H1 (cell line): ENCODE measurements at regions not wholly inside any gene's neighbourhood (a gene's known extent, or its start where the extent isn't known, plus 50 kb on each side); places are given as distances from the start of the nearest gene placed in this dataset.

Experiments
- CTCF ChIA-PET: fragments of 300-600 bp; sonication (Branson Sonifier 250); formaldehyde crosslinking; loops from one replicate; lab custom pipeline; 2021; ENCODE audit not compliant: partially characterized antibody; lab: Charles Lee
- POLR2A ChIA-PET: fragments of 300-600 bp; sonication (Branson Sonifier 250); formaldehyde crosslinking; loops from one replicate; lab custom pipeline; 2021; ENCODE audit warnings: inconsistent platforms; ENCODE audit not compliant: partially characterized antibody; lab: Charles Lee
- DNase-seq, 2 experiments: peaks; one replicate each; pipeline versions ENCODE4 v3.0.0 to v3.0.0-alpha.2; 2010 to 2022; ENCODE audit warnings: low spot score in 2 of 2, low read depth in 1 of 2, mixed read lengths in 1 of 2
- FAIRE-seq: peaks from 2 replicates; lab custom pipeline; 2011; peaks lifted over from hg19 to GRCh38; lab: Jason Lieb, UNC
- H2AFZ ChIP-seq: 2 replicates; pipeline ENCODE4 v1.8.1; 2012; ENCODE audit warnings: low read length, inconsistent platforms
- H2AK5ac ChIP-seq: 2 replicates; pipeline ENCODE4 v1.6.1; 2013; ENCODE audit warnings: low read depth, low read length
- H2BK120ac ChIP-seq: replicated peaks from 2 replicates; pipeline ENCODE3; 2013; ENCODE audit warnings: low read depth, low read length, inconsistent platforms
- H2BK12ac ChIP-seq: 2 replicates; pipeline ENCODE4 v1.6.1; 2013; ENCODE audit warnings: low read depth, low read length
- H2BK15ac ChIP-seq: 2 replicates; pipeline ENCODE4 v1.6.1; 2013; ENCODE audit warnings: low read length
- H2BK20ac ChIP-seq: 2 replicates; pipeline ENCODE4 v1.6.1; 2013; ENCODE audit warnings: low read length
- H2BK5ac ChIP-seq: 2 replicates; pipeline ENCODE4 v1.6.1; 2013; ENCODE audit warnings: low read depth, low read length
- H3K14ac ChIP-seq: 2 replicates; pipeline ENCODE4 v1.6.1; 2013; ENCODE audit warnings: inconsistent platforms; ENCODE audit not compliant: insufficient read length
- H3K18ac ChIP-seq: 2 replicates; pipeline ENCODE4 v1.6.1; 2013; ENCODE audit warnings: low read length; ENCODE audit errors: extremely low read depth
- H3K23ac ChIP-seq: 2 replicates; pipeline ENCODE4 v1.6.1; 2013; ENCODE audit warnings: inconsistent platforms; ENCODE audit not compliant: insufficient read length
- H3K23me2 ChIP-seq: 2 replicates; pipeline ENCODE4 v1.6.1; 2013; ENCODE audit warnings: low read depth, low read length
- H3K27ac ChIP-seq: 2 replicates; pipeline ENCODE4 v1.6.1; 2011; ENCODE audit warnings: low read depth, low read length, inconsistent platforms
- H3K27me3 ChIP-seq, 4 experiments: replicated peaks in 1 of 4; 1 replicate in 1 of 4; 2 replicates in 3 of 4; pipeline versions ENCODE4 v1.6.1 to v1.8.1; 2011 to 2013; ENCODE audit warnings: low read length in 3 of 4, mild to moderate bottlenecking in 3 of 4, inconsistent platforms in 2 of 4, mixed read lengths in 2 of 4, moderate library complexity in 1 of 4; ENCODE audit not compliant: control insufficient read depth in 3 of 4, insufficient read depth in 3 of 4; ENCODE audit errors: extremely low read depth in 1 of 4
- H3K36me3 ChIP-seq, 4 experiments: 2 replicates each; pipeline versions ENCODE4 v1.6.1 to v1.8.1; 2011 to 2013; ENCODE audit warnings: mild to moderate bottlenecking in 4 of 4, low read length in 3 of 4, moderate library complexity in 2 of 4, control low read depth in 1 of 4, inconsistent platforms in 1 of 4; ENCODE audit not compliant: insufficient read depth in 4 of 4, control insufficient read depth in 2 of 4
- H3K4ac ChIP-seq: replicated peaks from 2 replicates; pipeline ENCODE3; 2013; ENCODE audit warnings: low read length, low read depth, mixed read lengths, inconsistent platforms; ENCODE audit not compliant: insufficient read length
- H3K4me1 ChIP-seq, 4 experiments: replicated peaks in 1 of 4; 1 replicate in 1 of 4; 2 replicates in 3 of 4; pipeline versions ENCODE4 v1.6.1 to v1.8.1; 2011 to 2013; ENCODE audit warnings: low read length in 3 of 4, inconsistent platforms in 2 of 4, mixed read lengths in 1 of 4; ENCODE audit not compliant: insufficient read depth in 4 of 4, control insufficient read depth in 3 of 4
- H3K4me2 ChIP-seq, 2 experiments: 2 replicates each; pipeline versions ENCODE4 v1.6.1 to v1.8.1; 2011 to 2013; ENCODE audit warnings: low read depth in 2 of 2, low read length in 2 of 2, control low read depth in 1 of 2, inconsistent platforms in 1 of 2, mild to moderate bottlenecking in 1 of 2; ENCODE audit not compliant: insufficient read depth in 1 of 2
- H3K4me3 ChIP-seq, 4 experiments: fragments of 200-600, 300-600 bp in 1 of 4; sonication (generic), shearing (Covaris generic), sonication (Bioruptor Twin) in 1 of 4; 2 replicates each; pipeline versions ENCODE4 v1.5.1 to v1.8.1; 2011 to 2016; ENCODE audit warnings: low read length in 4 of 4, low read depth in 3 of 4, control low read depth in 2 of 4, inconsistent platforms in 2 of 4, mild to moderate bottlenecking in 2 of 4, mixed read lengths in 1 of 4, moderate library complexity in 1 of 4; ENCODE audit not compliant: insufficient read depth in 2 of 4; ENCODE audit errors: extremely low read depth in 1 of 4
- H3K56ac ChIP-seq: replicated peaks from 2 replicates; pipeline ENCODE3; 2013; ENCODE audit warnings: low read depth, mild to moderate bottlenecking, mixed read lengths, low read length, inconsistent platforms; ENCODE audit not compliant: insufficient read length
- H3K79me1 ChIP-seq: 2 replicates; pipeline ENCODE4 v1.6.1; 2013; ENCODE audit warnings: low read depth, low read length, control low read depth
- H3K79me2 ChIP-seq, 2 experiments: 2 replicates each; pipeline versions ENCODE4 v1.6.1 to v1.8.1; 2012 to 2013; ENCODE audit warnings: low read length in 2 of 2, mild to moderate bottlenecking in 2 of 2, inconsistent platforms in 1 of 2; ENCODE audit not compliant: insufficient read depth in 2 of 2, control insufficient read depth in 1 of 2
- H3K9ac ChIP-seq, 4 experiments: replicated peaks in 1 of 4; 1 replicate in 1 of 4; 2 replicates in 3 of 4; pipeline versions ENCODE4 v1.6.1 to v1.8.1; 2011 to 2013; ENCODE audit warnings: low read depth in 3 of 4, low read length in 3 of 4, control low read depth in 2 of 4, mild to moderate bottlenecking in 2 of 4, moderate library complexity in 2 of 4, inconsistent platforms in 1 of 4; ENCODE audit errors: extremely low read depth in 1 of 4
- H3K9me3 ChIP-seq, 2 experiments: 2 replicates each; pipeline versions ENCODE4 v1.6.1 to v1.8.1; 2012 to 2013; ENCODE audit warnings: mild to moderate bottlenecking in 2 of 2, moderate library complexity in 2 of 2, control low read depth in 1 of 2, inconsistent platforms in 1 of 2, low read depth in 1 of 2, low read length in 1 of 2, mixed read lengths in 1 of 2; ENCODE audit not compliant: insufficient read depth in 2 of 2
- H4K20me1 ChIP-seq, 2 experiments: replicated peaks in 1 of 2; 2 replicates each; pipeline versions ENCODE3 to v1.8.1; 2011 to 2013; ENCODE audit warnings: inconsistent platforms in 2 of 2, low read length in 2 of 2, mild to moderate bottlenecking in 1 of 2; ENCODE audit not compliant: insufficient read depth in 2 of 2, control insufficient read depth in 1 of 2
- H4K5ac ChIP-seq: 2 replicates; pipeline ENCODE4 v1.6.1; 2013; ENCODE audit warnings: low read length, low read depth, mixed read lengths, inconsistent platforms; ENCODE audit not compliant: insufficient read length
- H4K8ac ChIP-seq: 2 replicates; pipeline ENCODE4 v1.8.0; 2013; ENCODE audit warnings: mild to moderate bottlenecking, moderate library complexity, low read length, inconsistent platforms; ENCODE audit not compliant: insufficient read depth; ENCODE audit errors: extremely low read depth
- H4K91ac ChIP-seq: replicated peaks from 2 replicates; pipeline ENCODE3; 2013; ENCODE audit warnings: low read length, mixed read lengths, inconsistent platforms; ENCODE audit not compliant: insufficient read length
- CBX8 ChIP-seq: fragments of 300-800, 300-1000 bp; sonication (generic); IDR thresholded peaks from 2 replicates; pipeline ENCODE4 v1.7.1; 2016; ENCODE audit warnings: low read depth, low read length, borderline replicate concordance
- CREB1 ChIP-seq: IDR thresholded peaks from 2 replicates; pipeline ENCODE4 v1.6.1; 2012; ENCODE audit warnings: inconsistent platforms
- EGR1 ChIP-seq: IDR thresholded peaks from 2 replicates; pipeline ENCODE4 v1.6.1; 2011; ENCODE audit warnings: low read depth, low read length, borderline replicate concordance
- NANOG ChIP-seq: IDR thresholded peaks from 2 replicates; pipeline ENCODE4 v1.6.1; 2011; ENCODE audit warnings: low read length, low read depth, mild to moderate bottlenecking, inconsistent platforms; ENCODE audit not compliant: insufficient read depth, poor library complexity, severe bottlenecking
- POLR2A ChIP-seq, 2 experiments: IDR thresholded peaks; 1 replicate in 1 of 2; 2 replicates in 1 of 2; pipeline ENCODE4 v1.6.1; 2011; ENCODE audit warnings: low read depth in 2 of 2, low read length in 2 of 2, mild to moderate bottlenecking in 2 of 2; ENCODE audit errors: control extremely low read depth in 1 of 2
- RAD21 ChIP-seq, 2 experiments: IDR thresholded peaks in 1 of 2; conservative IDR thresholded peaks in 1 of 2; 2 replicates each; pipeline ENCODE4 v1.6.1; 2011; ENCODE audit warnings: low read depth in 2 of 2, low read length in 2 of 2, improper control_type of control experiment in 1 of 2, inconsistent platforms in 1 of 2, mild to moderate bottlenecking in 1 of 2, moderate library complexity in 1 of 2
- SIN3A ChIP-seq, 2 experiments: IDR thresholded peaks in 1 of 2; conservative IDR thresholded peaks in 1 of 2; 2 replicates each; pipeline ENCODE4 v1.6.1; 2011 to 2012; ENCODE audit warnings: low read length in 2 of 2, improper control_type of control experiment in 1 of 2, low read depth in 1 of 2, mild to moderate bottlenecking in 1 of 2
- SUZ12 ChIP-seq: fragments of 200-600 bp; sonication (generic); IDR thresholded peaks from 2 replicates; pipeline ENCODE4 v1.6.1; 2012; ENCODE audit warnings: mild to moderate bottlenecking, inconsistent platforms, low read length, moderate library complexity, mixed read lengths
- TAF1 ChIP-seq: IDR thresholded peaks from 2 replicates; pipeline ENCODE4 v1.6.1; 2011; ENCODE audit warnings: mild to moderate bottlenecking, low read depth, low read length
- USF2 ChIP-seq: IDR thresholded peaks from 2 replicates; pipeline ENCODE4 v1.6.1; 2011; ENCODE audit warnings: low read length, improper control_type of control experiment
- YY1 ChIP-seq: IDR thresholded peaks from 2 replicates; pipeline ENCODE4 v1.6.1; 2011; ENCODE audit warnings: low read depth, mild to moderate bottlenecking, low read length
- WGBS, 2 experiments: shearing (Covaris generic) in 1 of 2; methylation state at CpG; one replicate each; pipeline versions ENCODE4 v1.1.6 to v1.1.7; 2013 to 2015; ENCODE audit warnings: low lambda C conversion rate in 2 of 2, mixed read lengths in 2 of 2, inconsistent platforms in 1 of 2, low coverage in 1 of 2, missing lambda C conversion rate in 1 of 2; ENCODE audit not compliant: insufficient replicate concordance in 2 of 2, insufficient coverage in 1 of 2, insufficient read length in 1 of 2; ENCODE audit errors: extremely low coverage in 1 of 2, missing lambda C conversion rate in 1 of 2; 5-methylcytosine and 5-hydroxymethylcytosine counted together

GRCh38 chr10:130930821-130931220, 380.7 kb downstream of the TCERG1L start:
- Histone ChIP-seq H4K5ac (no peak overlapping the region), H3K9me3 (no peaks in the 10 kb centered on the region), H2BK15ac (no peak overlapping the region), H4K20me1 (peaks cover 0 to under 1% of the 10 kb centered on the region in 2 experiments), H3K9ac (no peak overlapping the region), H3K4me2 (no peak overlapping the region), H3K4me1 (peaks cover 5 to 12% (median 8%) of the 10 kb centered on the region in 4 experiments; a peak in 6 of 7 replicates), H2BK12ac (no peak overlapping the region), H2BK20ac (no peak overlapping the region), H4K8ac (no peak overlapping the region), H3K79me1 (no peaks in the 10 kb centered on the region), H4K91ac (no peak overlapping the region), H3K79me2 (no peaks in the 10 kb centered on the region), H3K23me2 (peaks cover 9% of the 10 kb centered on the region; the same call in 1 of the 2 replicates), H3K14ac (no peak overlapping the region), H2AFZ (no peak overlapping the region), H2BK5ac (no peak overlapping the region), H2BK120ac (no peak overlapping the region), H2AK5ac (no peak overlapping the region), H3K18ac (no peak overlapping the region), H3K27ac (no peak overlapping the region), H3K4me3 (no peak overlapping the region), H3K27me3 (no peaks in the 10 kb centered on the region), H3K36me3 (no peaks in the 10 kb centered on the region), H3K4ac (no peak overlapping the region), H3K56ac (no peak overlapping the region), H3K23ac (no peak overlapping the region)
- ChIA-PET CTCF (interaction anchor here (1.0 kb wide), 1 partner anchor 153 kb away, joined by 3 read pairs; no protein-coding TSS in a partner anchor), POLR2A (no interaction called here)
- WGBS, 2 experiments, result 77% methylated on average over 5 of the region's 5 CpGs; no CpG with 5 or more reads in 1 of the 2 experiments
- DNase-seq (no peak), FAIRE-seq (no peak)
- TF ChIP-seq CBX8, result no peak
- no peak for TF ChIP-seq EGR1
- no peak for TF ChIP-seq USF2
- TF ChIP-seq YY1, result no peak
- TF ChIP-seq NANOG, result no peak
- no peak for TF ChIP-seq CREB1
- no peak for TF ChIP-seq RAD21 (IDR thresholded peaks at IDR 0.05 in 1 of 2, conservative IDR thresholded peaks at IDR 0.05 in 1 of 2; ENCODE audit: low read depth in 2 of 2, low read length in 2 of 2)
- TF ChIP-seq SUZ12, result no peak
- TF ChIP-seq TAF1, result no peak
- TF ChIP-seq POLR2A (IDR thresholded peaks at IDR 0.05; ENCODE audit: control extremely low read depth in 1 of 2, low read depth in 2 of 2, low read length in 2 of 2), result no peak
- no peak for TF ChIP-seq SIN3A (conservative IDR thresholded peaks at IDR 0.05 in 1 of 2, IDR thresholded peaks at IDR 0.05 in 1 of 2; ENCODE audit: low read depth in 1 of 2, low read length in 2 of 2)
